ENCODE measurements at regions not wholly inside any gene's neighbourhood (a gene's known extent, or its start where the extent isn't known, plus 50 kb on each side); places are given as distances from the start of the nearest gene placed in this dataset.

DNA sequence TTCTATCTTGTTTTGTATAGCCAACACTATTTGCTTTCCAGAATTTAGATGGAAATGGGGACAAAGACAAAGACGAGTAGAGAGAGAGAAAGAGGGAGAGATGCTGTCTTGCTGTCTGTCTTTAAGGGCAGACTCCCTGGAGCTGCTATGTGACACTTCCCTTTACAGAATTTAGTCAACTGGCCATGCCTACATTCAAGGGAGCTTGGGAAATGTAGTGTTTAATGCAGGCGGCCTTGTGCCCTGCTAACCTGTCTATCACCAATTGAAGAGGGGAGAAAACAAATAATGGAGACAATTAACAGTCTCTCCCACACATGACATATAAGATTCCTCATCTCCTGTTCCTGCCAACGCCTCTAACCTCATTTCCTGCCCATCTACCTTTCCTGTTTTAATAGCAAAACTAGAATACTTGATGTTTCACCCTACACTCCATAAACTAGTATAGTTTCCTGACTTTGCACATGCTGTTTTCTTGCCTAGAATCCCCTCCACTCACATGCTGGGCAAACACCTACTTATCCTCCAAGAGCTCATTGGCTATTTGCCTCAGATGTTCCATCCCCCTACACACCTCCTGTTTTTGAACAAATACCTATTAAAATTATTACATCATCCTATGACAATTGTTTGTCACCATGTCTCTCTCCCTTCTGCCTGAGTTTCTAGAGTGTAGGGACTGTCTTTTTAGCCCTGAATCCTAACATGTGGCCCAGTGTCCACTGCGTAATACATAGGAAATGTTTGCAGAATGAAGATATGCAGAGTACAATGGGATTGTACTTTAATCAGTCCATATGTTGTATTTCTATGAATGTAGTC lies 117.2 kb downstream of the SLC25A24 start:
- 62 to 71% methylated on average over 4 of the region's 4 CpGs for WGBS, 2 donors

DNA sequence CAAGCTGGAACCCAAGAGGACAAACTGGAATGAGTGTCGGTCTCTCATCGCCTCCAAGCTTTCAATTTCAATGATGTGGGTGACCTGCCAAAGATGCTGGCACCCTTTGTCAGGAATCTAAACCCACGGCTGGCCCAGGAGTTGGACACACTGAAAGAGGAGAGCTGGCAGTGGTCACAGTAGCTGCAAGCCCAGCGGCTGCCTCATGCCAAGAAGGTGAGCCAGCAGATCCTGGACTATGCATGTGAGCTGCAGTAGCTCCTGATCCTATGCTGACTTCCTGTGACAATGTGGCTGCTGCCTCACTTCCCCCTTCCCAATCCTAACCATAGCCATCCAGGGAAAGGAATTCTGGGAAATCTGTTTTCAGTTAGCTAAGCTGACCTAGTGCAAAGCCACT lies 117.0 kb upstream of the VAV3 start:
- H3K4me1 ChIP-seq (ENCODE audit: control insufficient read depth in 1 of 2, insufficient read depth in 2 of 2, low read length in 2 of 2), result no peaks in the 10 kb centered on the region
- peaks cover 0 to 3% of the 10 kb centered on the region in 2 donors for H3K27me3 ChIP-seq (ENCODE audit: control insufficient read depth in 1 of 2, insufficient read depth in 2 of 2, low read length in 1 of 2)
- no peak overlapping the region for H3K4me3 ChIP-seq (ENCODE audit: low read length in 2 of 2)
- no peak for ATAC-seq (ENCODE audit: low FRiP score)
- intact Hi-C loops (cut with DNase I), result no loop called here
- no peaks in the 10 kb centered on the region for H3K9me3 ChIP-seq (ENCODE audit: control insufficient read depth, low read length)
- WGBS, 2 donors, result 7 to 18% methylated on average over 4 of the region's 4 CpGs
- H3K27ac ChIP-seq (ENCODE audit: low read depth in 1 of 2, low read length in 2 of 2), result no peak overlapping the region
- no peaks in the 10 kb centered on the region for H3K36me3 ChIP-seq (ENCODE audit: control insufficient read depth in 1 of 2, insufficient read depth in 2 of 2, low read length in 1 of 2)
- DNase-seq, result no peak

More for the DNA sequence above, 117.2 kb downstream of the SLC25A24 start:
- Histone ChIP-seq H3K4me1 (ENCODE audit: control insufficient read depth in 1 of 2, insufficient read depth in 2 of 2, low read length in 2 of 2) (no peaks in the 10 kb centered on the region), H3K27ac (ENCODE audit: low read depth in 1 of 2, low read length in 2 of 2) (no peak overlapping the region), H3K4me3 (ENCODE audit: low read length in 2 of 2) (no peak overlapping the region), H3K27me3 (ENCODE audit: control insufficient read depth in 1 of 2, insufficient read depth in 2 of 2, low read length in 1 of 2) (peaks cover 0 to 3% of the 10 kb centered on the region in 2 donors), H3K36me3 (ENCODE audit: control insufficient read depth in 1 of 2, insufficient read depth in 2 of 2, low read length in 1 of 2) (no peaks in the 10 kb centered on the region), H3K9me3 (ENCODE audit: control insufficient read depth, low read length) (no peaks in the 10 kb centered on the region)
- DNase-seq (no peak), ATAC-seq (ENCODE audit: low FRiP score) (no peak)
- intact Hi-C loops (cut with DNase I), result no loop called here

DNA sequence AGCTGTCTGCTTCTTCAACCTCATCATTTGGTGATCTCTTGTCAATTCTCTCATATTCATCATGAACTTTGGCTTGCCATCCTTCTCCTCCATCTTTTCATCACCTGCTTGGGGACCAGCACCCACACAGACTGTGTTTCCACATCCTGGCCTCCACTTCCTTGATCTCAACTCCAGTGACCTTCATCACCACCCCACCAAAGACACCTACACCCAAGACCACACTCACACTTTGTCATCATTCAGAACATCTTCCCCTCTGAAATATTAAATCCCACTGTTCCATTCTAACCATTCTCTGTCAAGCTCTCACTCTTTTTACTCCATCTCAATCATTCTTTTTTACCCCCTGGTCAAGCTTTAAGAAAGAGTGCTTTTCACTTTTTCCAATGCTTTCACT lies 115.5 kb upstream of the VAV3 start:
- Histone ChIP-seq H3K27ac (ENCODE audit: low read depth in 1 of 2, low read length in 2 of 2) (no peak overlapping the region), H3K36me3 (ENCODE audit: control insufficient read depth in 1 of 2, insufficient read depth in 2 of 2, low read length in 1 of 2) (no peaks in the 10 kb centered on the region), H3K9me3 (ENCODE audit: control insufficient read depth, low read length) (no peaks in the 10 kb centered on the region), H3K4me1 (ENCODE audit: control insufficient read depth in 1 of 2, insufficient read depth in 2 of 2, low read length in 2 of 2) (no peaks in the 10 kb centered on the region), H3K4me3 (ENCODE audit: low read length in 2 of 2) (no peak overlapping the region), H3K27me3 (ENCODE audit: control insufficient read depth in 1 of 2, insufficient read depth in 2 of 2, low read length in 1 of 2) (peaks cover 0 to 3% of the 10 kb centered on the region in 2 donors)
- intact Hi-C loops (cut with DNase I), result no loop called here
- ATAC-seq (ENCODE audit: low FRiP score) (no peak), DNase-seq (no peak)

DNA sequence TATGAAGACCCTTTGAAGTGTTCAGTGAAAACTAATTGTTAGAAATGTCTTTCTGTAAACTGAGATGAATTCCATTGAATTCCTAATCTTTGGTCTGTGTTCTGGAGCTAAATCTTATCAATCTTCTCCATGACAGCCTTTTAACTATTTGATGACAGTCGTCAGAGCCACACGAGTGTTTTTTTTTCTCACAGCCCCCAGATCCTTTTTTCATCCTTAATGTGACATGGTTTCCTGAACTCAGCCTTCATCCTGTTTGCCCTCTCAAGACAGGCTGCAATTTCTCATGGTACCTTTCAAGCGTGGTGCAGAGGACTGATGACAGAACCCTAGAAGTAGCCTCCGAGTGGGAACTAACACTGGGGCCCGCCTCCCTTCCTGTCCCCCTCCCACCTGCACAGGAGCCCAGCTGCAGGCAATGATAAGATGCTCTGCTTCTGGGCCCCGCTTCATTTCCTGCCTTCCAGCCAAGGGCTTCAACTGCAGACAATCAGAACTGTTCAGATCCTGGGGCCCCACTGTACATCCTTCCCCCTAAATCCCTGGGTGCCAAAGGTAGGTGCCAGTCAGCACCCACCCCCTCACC lies 114.6 kb upstream of the VAV3 start:
- WGBS, 2 donors, result 8 to 27% methylated on average over 6 of the region's 6 CpGs
- DNase-seq (no peak), ATAC-seq (ENCODE audit: low FRiP score) (no peak)
- Histone ChIP-seq H3K27me3 (ENCODE audit: control insufficient read depth in 1 of 2, insufficient read depth in 2 of 2, low read length in 1 of 2) (peaks cover 0 to 3% of the 10 kb centered on the region in 2 donors), H3K4me3 (ENCODE audit: low read length in 2 of 2) (no peak overlapping the region), H3K27ac (ENCODE audit: low read depth in 1 of 2, low read length in 2 of 2) (no peak overlapping the region), H3K4me1 (ENCODE audit: control insufficient read depth in 1 of 2, insufficient read depth in 2 of 2, low read length in 2 of 2) (no peaks in the 10 kb centered on the region), H3K36me3 (ENCODE audit: control insufficient read depth in 1 of 2, insufficient read depth in 2 of 2, low read length in 1 of 2) (no peaks in the 10 kb centered on the region), H3K9me3 (ENCODE audit: control insufficient read depth, low read length) (no peaks in the 10 kb centered on the region)
- intact Hi-C loops (cut with DNase I), result no loop called here

DNA sequence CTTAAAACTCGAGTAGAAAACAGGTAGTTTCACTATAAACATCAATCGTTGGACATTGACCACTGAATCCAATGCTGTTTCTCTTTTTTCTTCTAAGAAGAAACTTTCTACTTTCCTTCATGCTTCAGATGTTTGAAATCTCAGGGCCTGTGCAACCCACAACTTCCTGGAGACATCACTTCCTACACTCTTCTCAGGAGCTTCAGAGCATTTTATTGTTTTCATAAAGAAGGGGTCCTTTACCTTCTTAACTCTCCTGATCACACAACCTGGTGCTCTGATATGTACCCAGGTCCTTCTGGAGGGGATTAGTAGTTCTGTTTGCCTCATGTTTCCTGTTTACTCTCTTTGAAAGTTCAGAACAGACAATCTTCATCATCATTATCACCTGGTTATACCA lies 113.0 kb upstream of the VAV3 start:
- Histone ChIP-seq H3K9me3 (ENCODE audit: control insufficient read depth, low read length) (no peaks in the 10 kb centered on the region), H3K4me3 (ENCODE audit: low read length in 2 of 2) (no peak overlapping the region), H3K4me1 (ENCODE audit: control insufficient read depth in 1 of 2, insufficient read depth in 2 of 2, low read length in 2 of 2) (no peaks in the 10 kb centered on the region), H3K27me3 (ENCODE audit: control insufficient read depth in 1 of 2, insufficient read depth in 2 of 2, low read length in 1 of 2) (peaks cover 0 to 3% of the 10 kb centered on the region in 2 donors), H3K36me3 (ENCODE audit: control insufficient read depth in 1 of 2, insufficient read depth in 2 of 2, low read length in 1 of 2) (no peaks in the 10 kb centered on the region), H3K27ac (ENCODE audit: low read depth in 1 of 2, low read length in 2 of 2) (no peak overlapping the region)
- 83 to 85% methylated on average over 2 of the region's 2 CpGs for WGBS, 2 donors
- intact Hi-C loops (cut with DNase I), result no loop called here
- DNase-seq (no peak), ATAC-seq (ENCODE audit: low FRiP score) (no peak)

DNA sequence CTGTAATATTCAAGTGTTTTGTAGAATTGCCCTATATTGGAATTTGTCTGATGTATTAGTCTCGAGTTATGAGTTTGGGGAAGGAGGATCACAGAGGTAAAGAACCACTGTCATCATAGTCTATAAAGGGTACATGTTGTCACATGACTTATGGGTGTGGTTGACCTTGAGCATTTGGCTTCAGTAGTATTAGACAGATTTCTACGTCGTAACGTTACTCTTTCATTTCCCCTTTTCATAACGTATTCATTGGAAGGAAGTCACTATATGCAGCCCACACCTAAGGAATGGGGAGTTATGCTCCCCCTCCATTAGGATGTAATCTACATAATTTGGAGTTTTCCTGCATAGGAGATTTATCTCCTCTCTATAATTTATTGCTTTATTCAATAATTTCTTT lies 110.1 kb upstream of the VAV3 start:
- DNase-seq, result no peak
- intact Hi-C loops (cut with DNase I), result no loop called here
- H3K27me3 ChIP-seq (ENCODE audit: control insufficient read depth in 1 of 2, insufficient read depth in 2 of 2, low read length in 1 of 2), result no peaks in the 10 kb centered on the region
- H3K4me1 ChIP-seq (ENCODE audit: control insufficient read depth in 1 of 2, insufficient read depth in 2 of 2, low read length in 2 of 2), result no peaks in the 10 kb centered on the region
- no peaks in the 10 kb centered on the region for H3K36me3 ChIP-seq (ENCODE audit: control insufficient read depth in 1 of 2, insufficient read depth in 2 of 2, low read length in 1 of 2)
- H3K4me3 ChIP-seq (ENCODE audit: low read length in 2 of 2), result no peak overlapping the region
- WGBS, 2 donors, result 48 to 59% methylated on average over 5 of the region's 5 CpGs
- H3K9me3 ChIP-seq (ENCODE audit: control insufficient read depth, low read length), result no peaks in the 10 kb centered on the region
- no peak overlapping the region for H3K27ac ChIP-seq (ENCODE audit: low read depth in 1 of 2, low read length in 2 of 2)
- ATAC-seq (ENCODE audit: low FRiP score), result no peak

DNA sequence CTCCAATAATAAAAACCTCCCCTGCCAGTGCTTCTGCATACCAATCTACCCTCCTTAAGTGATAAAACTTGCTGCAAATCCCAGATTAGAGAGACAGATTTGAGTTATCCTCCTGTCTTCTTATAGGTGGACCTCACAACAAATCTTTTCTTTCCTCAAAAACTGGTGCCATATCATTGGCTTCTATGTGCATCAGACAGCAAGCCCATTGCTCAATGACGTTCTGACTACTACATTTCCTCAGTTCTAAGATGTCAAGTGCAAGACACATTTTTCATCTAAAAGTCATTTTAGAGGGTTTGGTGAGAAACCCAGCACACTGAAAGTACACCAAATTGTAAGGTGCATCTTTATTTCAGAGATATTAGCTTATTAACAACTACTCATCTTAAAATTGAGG lies 107.8 kb upstream of the VAV3 start:
- WGBS, 2 donors, result 21 to 22% methylated on average over 1 of the region's 1 CpG
- ATAC-seq (ENCODE audit: low FRiP score), result no peak
- no peaks in the 10 kb centered on the region for H3K36me3 ChIP-seq (ENCODE audit: control insufficient read depth in 1 of 2, insufficient read depth in 2 of 2, low read length in 1 of 2)
- H3K27ac ChIP-seq (ENCODE audit: low read depth in 1 of 2, low read length in 2 of 2), result no peak overlapping the region
- intact Hi-C loops (cut with DNase I), result no loop called here
- no peaks in the 10 kb centered on the region for H3K4me1 ChIP-seq (ENCODE audit: control insufficient read depth in 1 of 2, insufficient read depth in 2 of 2, low read length in 2 of 2)
- H3K27me3 ChIP-seq (ENCODE audit: control insufficient read depth in 1 of 2, insufficient read depth in 2 of 2, low read length in 1 of 2), result no peaks in the 10 kb centered on the region
- H3K4me3 ChIP-seq (ENCODE audit: low read length in 2 of 2), result no peak overlapping the region
- H3K9me3 ChIP-seq (ENCODE audit: control insufficient read depth, low read length), result no peaks in the 10 kb centered on the region
- no peak for DNase-seq

DNA sequence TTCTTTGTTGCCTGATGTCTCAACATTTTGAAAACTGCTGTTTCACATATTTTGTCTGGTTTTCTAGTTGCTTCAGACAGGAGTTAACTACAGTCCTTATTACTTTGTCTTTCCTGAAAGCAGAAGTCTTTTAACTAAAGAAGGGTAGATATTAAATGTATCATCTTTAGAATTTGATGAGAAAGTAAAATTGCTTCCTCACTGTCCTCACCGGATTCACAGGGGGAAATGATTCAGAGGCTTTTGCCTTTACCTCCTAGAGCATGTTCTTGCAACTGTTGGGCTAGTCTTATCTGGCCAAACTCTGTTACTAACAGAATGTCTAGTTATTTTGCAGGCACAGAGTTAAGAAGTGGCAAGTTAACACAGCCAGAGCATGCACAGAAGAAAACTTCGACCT lies 107.2 kb upstream of the VAV3 start:
- no peak overlapping the region for H3K27ac ChIP-seq (ENCODE audit: low read depth in 1 of 2, low read length in 2 of 2)
- no peaks in the 10 kb centered on the region for H3K36me3 ChIP-seq (ENCODE audit: control insufficient read depth in 1 of 2, insufficient read depth in 2 of 2, low read length in 1 of 2)
- intact Hi-C loops (cut with DNase I), result no loop called here
- DNase-seq (no peak), ATAC-seq (ENCODE audit: low FRiP score) (no peak)
- WGBS, 2 donors, result 56 to 79% methylated on average over 2 of the region's 2 CpGs
- no peaks in the 10 kb centered on the region for H3K9me3 ChIP-seq (ENCODE audit: control insufficient read depth, low read length)
- H3K4me3 ChIP-seq (ENCODE audit: low read length in 2 of 2), result no peak overlapping the region
- no peaks in the 10 kb centered on the region for H3K4me1 ChIP-seq (ENCODE audit: control insufficient read depth in 1 of 2, insufficient read depth in 2 of 2, low read length in 2 of 2)
- no peaks in the 10 kb centered on the region for H3K27me3 ChIP-seq (ENCODE audit: control insufficient read depth in 1 of 2, insufficient read depth in 2 of 2, low read length in 1 of 2)

DNA sequence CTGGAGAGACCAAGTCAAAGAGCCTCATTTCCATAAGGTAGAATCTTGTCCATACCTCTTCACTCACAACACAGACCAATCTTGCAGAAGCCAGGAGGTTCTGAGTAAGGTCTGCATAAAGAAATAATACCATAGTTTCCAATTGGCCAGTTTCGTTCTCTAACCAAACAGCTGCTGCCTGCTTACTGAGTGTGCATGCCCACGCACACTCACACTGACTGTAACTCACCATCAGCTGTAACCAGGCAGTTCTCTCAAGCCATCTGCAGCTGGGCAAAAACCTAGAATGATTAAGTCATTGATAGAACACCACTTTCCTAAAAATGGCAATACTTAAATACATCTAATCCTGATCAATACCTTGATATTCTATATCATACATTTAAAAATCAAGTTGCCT lies 106.6 kb upstream of the VAV3 start:
- DNase-seq, result no peak
- no peaks in the 10 kb centered on the region for H3K27me3 ChIP-seq (ENCODE audit: control insufficient read depth in 1 of 2, insufficient read depth in 2 of 2, low read length in 1 of 2)
- intact Hi-C loops (cut with DNase I), result no loop called here
- no peak for ATAC-seq (ENCODE audit: low FRiP score)
- H3K9me3 ChIP-seq (ENCODE audit: control insufficient read depth, low read length), result no peaks in the 10 kb centered on the region
- H3K4me1 ChIP-seq (ENCODE audit: control insufficient read depth in 1 of 2, insufficient read depth in 2 of 2, low read length in 2 of 2), result no peaks in the 10 kb centered on the region
- H3K4me3 ChIP-seq (ENCODE audit: low read length in 2 of 2), result no peak overlapping the region
- H3K36me3 ChIP-seq (ENCODE audit: control insufficient read depth in 1 of 2, insufficient read depth in 2 of 2, low read length in 1 of 2), result no peaks in the 10 kb centered on the region
- no peak overlapping the region for H3K27ac ChIP-seq (ENCODE audit: low read depth in 1 of 2, low read length in 2 of 2)
- 59 to 68% methylated on average over 2 of the region's 2 CpGs for WGBS, 2 donors

All from aorta (tissue), 5 donors.